Prostate gland (tissue), 2 donors: ENCODE measurements at regions not wholly inside any gene's neighbourhood (a gene's known extent, or its start where the extent isn't known, plus 50 kb on each side); places are given as distances from the start of the nearest gene placed in this dataset.

ENCODE experiments used
- POLR2A ChIP-seq: fragments of 450-650 bp; IDR thresholded peaks from one replicate; pipeline ENCODE4 v1.6.1; 2016; ENCODE audit warnings: antibody characterized with exemption, mild to moderate bottlenecking
- TF ChIP-seq, protein P1 (sequence below), 4 experiments: fragments of 200-600 bp in 2 of 4; fragments of 450-650 bp in 2 of 4; sonication (generic) in 2 of 4; IDR thresholded peaks; 1 replicate in 3 of 4; 2 replicates in 1 of 4; pipeline ENCODE4 v1.5.1; 2016 to 2019; ENCODE audit warnings: antibody characterized with exemption in 4 of 4, mild to moderate bottlenecking in 2 of 4, moderate library complexity in 2 of 4

DNA sequence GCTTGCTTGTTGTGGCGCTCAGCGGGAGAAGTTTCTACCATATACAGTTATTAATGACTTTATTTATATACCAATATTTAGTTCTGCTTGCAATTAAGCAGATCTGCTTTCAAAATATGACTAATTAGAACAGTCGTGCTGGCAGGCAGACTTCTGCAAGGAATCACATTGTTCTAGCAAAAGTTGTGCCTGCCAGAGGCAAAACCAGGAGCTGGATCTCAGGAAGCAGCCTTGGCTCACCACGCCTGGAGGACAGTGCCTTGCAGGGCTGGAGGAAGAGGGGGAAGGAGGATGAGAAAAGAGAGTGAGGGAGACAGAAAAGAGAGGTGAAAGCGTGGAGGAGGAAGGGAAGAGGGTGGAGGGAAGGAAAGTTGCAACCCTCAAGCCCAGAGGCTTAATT is 160.3 kb downstream of the NUP210 start:
- TF ChIP-seq POLR2A = no peak
- TF ChIP-seq, protein P1, sequence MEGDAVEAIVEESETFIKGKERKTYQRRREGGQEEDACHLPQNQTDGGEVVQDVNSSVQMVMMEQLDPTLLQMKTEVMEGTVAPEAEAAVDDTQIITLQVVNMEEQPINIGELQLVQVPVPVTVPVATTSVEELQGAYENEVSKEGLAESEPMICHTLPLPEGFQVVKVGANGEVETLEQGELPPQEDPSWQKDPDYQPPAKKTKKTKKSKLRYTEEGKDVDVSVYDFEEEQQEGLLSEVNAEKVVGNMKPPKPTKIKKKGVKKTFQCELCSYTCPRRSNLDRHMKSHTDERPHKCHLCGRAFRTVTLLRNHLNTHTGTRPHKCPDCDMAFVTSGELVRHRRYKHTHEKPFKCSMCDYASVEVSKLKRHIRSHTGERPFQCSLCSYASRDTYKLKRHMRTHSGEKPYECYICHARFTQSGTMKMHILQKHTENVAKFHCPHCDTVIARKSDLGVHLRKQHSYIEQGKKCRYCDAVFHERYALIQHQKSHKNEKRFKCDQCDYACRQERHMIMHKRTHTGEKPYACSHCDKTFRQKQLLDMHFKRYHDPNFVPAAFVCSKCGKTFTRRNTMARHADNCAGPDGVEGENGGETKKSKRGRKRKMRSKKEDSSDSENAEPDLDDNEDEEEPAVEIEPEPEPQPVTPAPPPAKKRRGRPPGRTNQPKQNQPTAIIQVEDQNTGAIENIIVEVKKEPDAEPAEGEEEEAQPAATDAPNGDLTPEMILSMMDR (IDR thresholded peaks at IDR 0.05) = no peak
